ENCODE measurements at regions not wholly inside any gene's neighbourhood (a gene's known extent, or its start where the extent isn't known, plus 50 kb on each side); places are given as distances from the start of the nearest gene placed in this dataset.

GRCh38 chr3:43919029-43919428 is 228.3 kb downstream of the ABHD5 start:
- ATAC-seq (no peak), DNase-seq (ENCODE audit: low spot score) (no peak)
- intact Hi-C loops (cut with DNase I): no loop called here

DNA sequence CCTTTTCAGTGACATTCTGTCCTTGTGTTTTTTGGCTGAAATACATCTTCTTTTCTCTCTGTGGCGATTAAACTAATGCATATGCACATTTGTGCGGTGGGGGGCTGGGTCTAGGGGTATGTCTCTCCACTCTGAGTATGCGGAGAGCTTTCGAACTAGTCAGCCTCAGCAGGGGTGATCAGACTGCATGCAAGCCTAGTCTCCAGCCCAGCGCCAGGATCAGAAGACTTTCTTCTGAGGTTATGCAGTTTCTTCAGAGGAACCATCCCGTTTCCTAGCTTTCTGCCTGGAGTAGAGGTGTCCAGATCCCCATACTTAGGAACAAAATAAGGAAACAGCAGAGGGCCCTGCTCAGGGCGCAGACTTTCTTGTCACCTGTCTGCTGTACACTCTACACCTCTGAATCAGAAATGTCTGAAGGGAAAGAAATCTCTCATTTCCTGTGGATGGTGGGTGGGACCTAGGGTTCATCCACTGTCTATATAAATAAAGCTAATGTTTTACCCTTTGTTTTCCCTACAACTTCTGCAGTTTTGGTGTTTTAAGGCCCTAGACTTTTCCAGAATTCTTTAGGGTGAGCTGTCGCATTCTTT is 230.4 kb downstream of the ABHD5 start:
- DNase-seq (ENCODE audit: low spot score) (no peak), ATAC-seq (no peak)
- intact Hi-C loops (cut with DNase I): no loop called here

DNA sequence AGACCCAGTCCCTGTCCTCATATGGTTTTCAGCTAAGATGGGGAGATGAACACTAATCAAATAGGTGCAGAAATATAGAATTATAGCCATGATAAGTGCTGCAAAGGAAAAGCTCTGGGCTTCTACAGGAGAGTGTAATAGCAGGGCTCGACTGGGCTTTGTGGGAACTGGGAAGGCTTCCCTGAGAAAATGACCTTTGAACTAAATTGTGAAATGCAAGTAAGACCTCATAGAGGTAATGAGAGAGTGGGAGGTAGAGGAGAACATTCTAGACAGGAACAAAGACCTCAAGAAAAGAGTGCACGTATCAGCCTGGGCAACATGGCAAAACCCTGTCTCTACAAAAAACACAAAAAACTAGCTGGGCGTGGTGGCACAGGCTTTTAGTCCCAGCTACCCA is 231.6 kb downstream of the ABHD5 start:
- ATAC-seq (no peak), DNase-seq (ENCODE audit: low spot score) (no peak)
- intact Hi-C loops (cut with DNase I): no loop called here

GRCh38 chr3:43923104-43923882 is 232.6 kb downstream of the ABHD5 start:
- intact Hi-C loops (cut with DNase I): no loop called here
- ATAC-seq (no peak), DNase-seq (ENCODE audit: low spot score) (no peak)

GRCh38 chr3:43926055-43926454 is 235.3 kb downstream of the ABHD5 start:
- DNase-seq (ENCODE audit: low spot score): no peak
- intact Hi-C loops (cut with DNase I): no loop called here
- no peak for ATAC-seq

GRCh38 chr3:43932921-43933320 is 242.2 kb downstream of the ABHD5 start:
- intact Hi-C loops (cut with DNase I): no loop called here
- no peak for DNase-seq (ENCODE audit: low spot score)
- no peak for ATAC-seq

- DNase-seq (ENCODE audit: low spot score) (no peak), ATAC-seq (no peak)
- intact Hi-C loops (cut with DNase I): no loop called here
Measured at GRCh38 chr3:43948013-43948412, 257.3 kb downstream of the ABHD5 start.

DNA sequence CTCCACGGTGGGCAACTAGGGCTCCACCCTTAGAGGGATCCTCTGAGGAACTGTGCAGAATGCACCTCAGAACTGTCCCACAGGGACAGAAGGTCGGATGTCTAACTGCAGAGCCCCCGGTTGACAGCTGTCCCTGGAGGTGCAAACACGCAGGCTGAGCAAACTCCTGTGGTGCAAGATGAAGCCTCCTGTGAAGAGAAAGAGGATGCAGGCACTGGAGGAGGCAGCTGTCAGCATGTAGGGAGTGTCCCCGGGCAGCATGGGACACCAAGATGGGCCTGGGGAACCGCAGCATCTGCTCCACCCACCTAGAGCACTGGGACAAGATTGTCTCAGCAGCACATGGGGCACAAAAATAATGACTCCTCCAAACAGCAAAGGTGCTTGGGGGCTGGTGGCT is 258.9 kb downstream of the ABHD5 start:
- DNase-seq (ENCODE audit: low spot score) (no peak), ATAC-seq (no peak)
- intact Hi-C loops (cut with DNase I): no loop called here

DNA sequence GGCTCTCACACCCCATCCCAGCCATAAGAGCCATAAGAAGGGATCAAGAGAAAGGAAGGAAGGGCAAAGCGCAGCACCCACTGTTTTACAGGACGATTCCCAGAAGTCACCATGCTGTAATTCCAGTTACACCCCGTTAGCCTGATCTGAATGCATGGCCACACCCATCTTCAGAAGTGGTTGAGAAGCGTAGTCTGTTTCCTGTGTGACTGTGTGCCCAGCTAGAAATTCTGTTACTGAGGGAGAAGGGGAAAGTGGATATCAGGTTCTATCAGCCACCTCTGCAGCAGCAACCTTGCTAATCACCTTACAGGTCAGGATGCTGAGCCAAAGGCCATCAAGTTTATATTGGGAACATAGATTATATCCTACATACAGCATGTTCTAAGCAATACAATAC is 260.0 kb downstream of the ABHD5 start:
- ATAC-seq: no peak
- no peak for DNase-seq (ENCODE audit: low spot score)
- intact Hi-C loops (cut with DNase I): no loop called here

- intact Hi-C loops (cut with DNase I): no loop called here
- DNase-seq (ENCODE audit: low spot score) (no peak), ATAC-seq (no peak)
Measured at GRCh38 chr3:43951813-43952212, 261.1 kb downstream of the ABHD5 start.

GRCh38 chr3:43953380-43953779 is 262.6 kb downstream of the ABHD5 start:
- intact Hi-C loops (cut with DNase I): no loop called here
- DNase-seq (ENCODE audit: low spot score): no peak

GRCh38 chr3:43953814-43954692 is 263.3 kb downstream of the ABHD5 start:
- intact Hi-C loops (cut with DNase I): no loop called here
- ATAC-seq (no peak), DNase-seq (ENCODE audit: low spot score) (no peak)

More at GRCh38 chr3:43953380-43953779, 262.6 kb downstream of the ABHD5 start:
- no peak for ATAC-seq

DNA sequence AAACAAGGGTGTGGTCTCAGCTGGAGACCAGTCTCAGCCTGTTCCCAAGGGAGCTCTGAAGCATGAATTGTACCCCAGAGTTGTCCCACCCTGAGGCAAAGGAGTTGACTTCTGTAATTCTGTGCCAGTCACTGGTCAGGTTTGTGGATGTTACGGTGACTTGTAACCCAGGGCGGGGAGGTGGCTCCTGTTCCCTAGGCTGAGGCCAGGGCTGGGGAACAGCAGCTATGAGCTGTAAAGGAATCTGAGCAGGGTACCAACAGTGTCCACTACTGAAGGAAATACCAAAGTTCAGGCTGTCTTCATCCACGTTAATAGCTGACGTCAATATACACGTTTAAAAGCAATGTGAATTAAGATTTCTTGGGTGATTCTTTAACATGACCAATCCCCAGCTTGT is 266.2 kb downstream of the ABHD5 start:
- intact Hi-C loops (cut with DNase I): no loop called here
- no peak for DNase-seq (ENCODE audit: low spot score)
- no peak for ATAC-seq

GRCh38 chr3:43957553-43957952 is 266.8 kb downstream of the ABHD5 start:
- ATAC-seq (no peak), DNase-seq (ENCODE audit: low spot score) (no peak)
- intact Hi-C loops (cut with DNase I): no loop called here

GRCh38 chr3:43958005-43958770 is 267.4 kb downstream of the ABHD5 start:
- intact Hi-C loops (cut with DNase I): no loop called here
- ATAC-seq: no peak
- no peak for DNase-seq (ENCODE audit: low spot score)

- DNase-seq (ENCODE audit: low spot score) (no peak), ATAC-seq (no peak)
- intact Hi-C loops (cut with DNase I): no loop called here
Measured at GRCh38 chr3:43958973-43959372, 268.2 kb downstream of the ABHD5 start.

DNA sequence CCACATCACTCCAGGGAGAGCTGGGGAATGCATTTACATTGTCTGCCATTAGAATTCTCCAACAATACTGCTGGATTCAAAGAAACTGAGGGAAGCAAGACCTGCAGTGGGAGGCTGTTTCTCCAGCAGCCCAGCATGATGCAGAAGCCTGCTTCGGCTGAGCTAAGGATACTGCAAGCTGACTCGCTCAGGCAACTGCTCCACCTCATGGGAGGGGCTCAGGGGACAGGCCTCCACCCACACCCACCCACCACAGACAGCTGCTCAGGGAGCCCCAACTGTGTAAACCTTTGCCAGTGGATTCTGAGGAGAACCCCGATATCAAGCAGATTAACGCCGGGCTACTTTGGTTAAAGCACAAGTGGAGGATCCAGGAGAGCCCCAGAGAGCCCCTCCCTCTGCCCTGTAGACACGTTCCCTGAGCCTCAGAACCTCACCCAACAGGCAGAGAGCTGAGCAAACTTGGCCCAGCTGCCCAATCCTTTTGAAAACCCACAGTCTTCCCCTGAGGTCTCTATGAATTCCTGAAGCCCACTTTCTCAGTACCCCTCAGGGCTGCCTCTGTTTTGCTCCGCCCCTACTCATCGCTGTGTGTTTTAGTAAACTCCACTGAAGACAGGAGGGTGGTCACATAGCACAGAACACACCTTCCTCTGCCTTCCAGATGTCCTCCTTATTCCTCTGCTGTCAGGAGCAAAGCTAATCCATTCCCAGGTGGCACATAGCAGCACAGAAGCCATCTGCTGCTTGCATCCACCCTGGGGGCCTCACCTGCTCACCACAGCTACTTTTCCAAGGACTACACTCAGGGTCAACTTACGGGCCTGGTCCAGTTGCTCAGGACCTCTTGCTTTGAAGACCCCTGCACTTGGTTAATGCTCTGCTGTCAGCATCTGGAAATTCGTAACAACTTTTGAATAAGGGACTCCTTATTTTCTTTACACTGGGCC is 269.0 kb downstream of the ABHD5 start:
- intact Hi-C loops (cut with DNase I): no loop called here
- no peak for ATAC-seq
- no peak for DNase-seq (ENCODE audit: low spot score)

- intact Hi-C loops (cut with DNase I): no loop called here
- ATAC-seq: no peak
- no peak for DNase-seq (ENCODE audit: low spot score)
Measured at GRCh38 chr3:43960448-43960840, 269.7 kb downstream of the ABHD5 start.

All from sciatic nerve (tissue), 2 donors.